SK-N-SH treated with all-trans-retinoic acid at 6 μM for 48 hours (cell line): ENCODE measurements at regions not wholly inside any gene's neighbourhood (a gene's known extent, or its start where the extent isn't known, plus 50 kb on each side); places are given as distances from the start of the nearest gene placed in this dataset.

Source experiments
- BACH2 ChIP-seq: fragments of 250-450 bp; sonication (Bioruptor Pico); IDR thresholded peaks from 2 replicates; pipeline ENCODE4 v1.9.0; 2021; ENCODE audit warnings: mild to moderate bottlenecking, borderline replicate concordance
- CSDC2 ChIP-seq: fragments of 250-450 bp; sonication (Bioruptor Pico); IDR thresholded peaks from 2 replicates; pipeline ENCODE4 v1.5.0; 2020; ENCODE audit warnings: mild to moderate bottlenecking, moderate library complexity
- CSRNP3 ChIP-seq: fragments of 250-450 bp; sonication (Bioruptor Pico); IDR thresholded peaks from 2 replicates; pipeline ENCODE4 v1.5.1; 2021; ENCODE audit warnings: mild to moderate bottlenecking, moderate library complexity
- OSR1 ChIP-seq: fragments of 250-450 bp; sonication (Bioruptor Pico); IDR thresholded peaks from 2 replicates; pipeline ENCODE4 v1.8.0; 2022; ENCODE audit warnings: moderate library complexity, mild to moderate bottlenecking, inconsistent platforms
- PATZ1 ChIP-seq: fragments of 250-450 bp; sonication (Bioruptor Pico); IDR thresholded peaks from 2 replicates; pipeline ENCODE4 v1.8.0; 2020; ENCODE audit warnings: mild to moderate bottlenecking, moderate library complexity, borderline replicate concordance
- RARB ChIP-seq: fragments of 250-450 bp; sonication (Bioruptor Pico); IDR thresholded peaks from 2 replicates; pipeline ENCODE4 v1.8.0; 2021; ENCODE audit warnings: mild to moderate bottlenecking, moderate library complexity
- ZFP30 ChIP-seq: fragments of 450-650 bp; formaldehyde crosslinking; IDR thresholded peaks from 2 replicates; pipeline ENCODE4 v1.5.0; 2022; ENCODE audit warnings: mild to moderate bottlenecking, moderate library complexity

GRCh38 chr5:71771191-71771590 lies 52.1 kb downstream of the CARTPT start:
- TF ChIP-seq PATZ1 (CRISPR knock-in tag) (no peak), ZFP30 (CRISPR knock-in tag) (no peak), OSR1 (CRISPR knock-in tag) (no peak), CSRNP3 (CRISPR knock-in tag) (no peak), BACH2 (CRISPR knock-in tag) (no peak), CSDC2 (CRISPR knock-in tag) (no peak), RARB (CRISPR knock-in tag) (no peak)
